SK-N-SH treated with all-trans-retinoic acid at 6 μM for 48 hours (cell line): ENCODE measurements at regions not wholly inside any gene's neighbourhood (a gene's known extent, or its start where the extent isn't known, plus 50 kb on each side); places are given as distances from the start of the nearest gene placed in this dataset.

Experiments used
- GLIS3 ChIP-seq: fragments of 250-450 bp; sonication (Bioruptor Pico); IDR thresholded peaks from 2 replicates; pipeline ENCODE4 v1.5.0; 2020; ENCODE audit warnings: mild to moderate bottlenecking, moderate library complexity
- ISL1 ChIP-seq: fragments of 250-450 bp; sonication (Bioruptor Pico); IDR thresholded peaks from 2 replicates; pipeline ENCODE4 v2.1.2; 2022; ENCODE audit warnings: mild to moderate bottlenecking, moderate library complexity
- OSR1 ChIP-seq: fragments of 250-450 bp; sonication (Bioruptor Pico); IDR thresholded peaks from 2 replicates; pipeline ENCODE4 v1.8.0; 2022; ENCODE audit warnings: moderate library complexity, mild to moderate bottlenecking, inconsistent platforms
- POU6F1 ChIP-seq: fragments of 250-450 bp; sonication (Bioruptor Pico); IDR thresholded peaks from 2 replicates; pipeline ENCODE4 v1.8.0; 2021; ENCODE audit warnings: low read depth, mild to moderate bottlenecking, moderate library complexity, borderline replicate concordance
- PPARA ChIP-seq: fragments of 250-450 bp; sonication (Bioruptor Pico); IDR thresholded peaks from 2 replicates; pipeline ENCODE4 v1.5.0; 2020; ENCODE audit warnings: mild to moderate bottlenecking, borderline replicate concordance
- RARB ChIP-seq: fragments of 250-450 bp; sonication (Bioruptor Pico); IDR thresholded peaks from 2 replicates; pipeline ENCODE4 v1.8.0; 2021; ENCODE audit warnings: mild to moderate bottlenecking, moderate library complexity
- TCF4 ChIP-seq: fragments of 250-450 bp; sonication (Bioruptor Pico); IDR thresholded peaks from 2 replicates; pipeline ENCODE4 v1.8.0; 2021; ENCODE audit warnings: mild to moderate bottlenecking, moderate library complexity, borderline replicate concordance
- TOX ChIP-seq: fragments of 250-450 bp; sonication (Bioruptor Pico); IDR thresholded peaks from 2 replicates; pipeline ENCODE4 v1.8.0; 2021; ENCODE audit warnings: mild to moderate bottlenecking, moderate library complexity, borderline replicate concordance
- ZC3H10 ChIP-seq: fragments of 250-450 bp; sonication (Bioruptor Pico); IDR thresholded peaks from 2 replicates; pipeline ENCODE4 v1.5.1; 2021; ENCODE audit warnings: mild to moderate bottlenecking, moderate library complexity
- ZFP3 ChIP-seq: fragments of 250-450 bp; sonication (Bioruptor Pico); IDR thresholded peaks from 2 replicates; pipeline ENCODE4 v1.5.0; 2020; ENCODE audit warnings: mild to moderate bottlenecking, moderate library complexity
- ZFP30 ChIP-seq: fragments of 450-650 bp; formaldehyde crosslinking; IDR thresholded peaks from 2 replicates; pipeline ENCODE4 v1.5.0; 2022; ENCODE audit warnings: mild to moderate bottlenecking, moderate library complexity
- TF ChIP-seq, protein P1 (sequence below): fragments of 250-450 bp; sonication (Bioruptor Pico); IDR thresholded peaks from 2 replicates; pipeline ENCODE4 v1.8.0; 2020; ENCODE audit warnings: mild to moderate bottlenecking, moderate library complexity, borderline replicate concordance

DNA sequence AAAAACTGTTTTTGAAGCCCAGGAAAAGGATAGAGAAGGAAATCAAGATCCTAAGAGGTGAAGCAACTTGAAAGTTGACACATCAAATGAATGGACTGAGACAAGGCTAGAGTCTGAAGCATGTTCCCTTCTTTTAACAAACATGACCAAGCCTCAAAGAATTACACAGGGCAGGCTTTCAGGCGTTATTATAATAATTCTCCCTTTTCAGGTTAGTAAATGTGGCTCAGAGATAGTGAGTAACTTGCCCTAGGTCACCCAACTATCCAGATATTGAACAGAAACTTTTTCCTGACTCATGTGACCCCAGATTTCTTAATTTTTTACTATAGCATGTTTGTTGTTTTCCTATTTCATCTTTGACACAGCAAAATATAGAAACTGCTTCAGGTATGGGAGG, 91.7 kb downstream of the PPP1R2C start:
- TF ChIP-seq, protein P1, sequence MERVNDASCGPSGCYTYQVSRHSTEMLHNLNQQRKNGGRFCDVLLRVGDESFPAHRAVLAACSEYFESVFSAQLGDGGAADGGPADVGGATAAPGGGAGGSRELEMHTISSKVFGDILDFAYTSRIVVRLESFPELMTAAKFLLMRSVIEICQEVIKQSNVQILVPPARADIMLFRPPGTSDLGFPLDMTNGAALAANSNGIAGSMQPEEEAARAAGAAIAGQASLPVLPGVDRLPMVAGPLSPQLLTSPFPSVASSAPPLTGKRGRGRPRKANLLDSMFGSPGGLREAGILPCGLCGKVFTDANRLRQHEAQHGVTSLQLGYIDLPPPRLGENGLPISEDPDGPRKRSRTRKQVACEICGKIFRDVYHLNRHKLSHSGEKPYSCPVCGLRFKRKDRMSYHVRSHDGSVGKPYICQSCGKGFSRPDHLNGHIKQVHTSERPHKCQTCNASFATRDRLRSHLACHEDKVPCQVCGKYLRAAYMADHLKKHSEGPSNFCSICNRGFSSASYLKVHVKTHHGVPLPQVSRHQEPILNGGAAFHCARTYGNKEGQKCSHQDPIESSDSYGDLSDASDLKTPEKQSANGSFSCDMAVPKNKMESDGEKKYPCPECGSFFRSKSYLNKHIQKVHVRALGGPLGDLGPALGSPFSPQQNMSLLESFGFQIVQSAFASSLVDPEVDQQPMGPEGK = no peak
- TF ChIP-seq GLIS3 (CRISPR knock-in tag) (no peak), TCF4 (CRISPR knock-in tag) (no peak), POU6F1 (CRISPR knock-in tag) (no peak), PPARA (CRISPR knock-in tag) (no peak), ZFP30 (CRISPR knock-in tag) (no peak), OSR1 (CRISPR knock-in tag) (no peak), TOX (CRISPR knock-in tag) (no peak), ZFP3 (no peak), ISL1 (no peak), ZC3H10 (no peak), RARB (CRISPR knock-in tag) (no peak)
